ENCODE measurements at regions not wholly inside any gene's neighbourhood (a gene's known extent, or its start where the extent isn't known, plus 50 kb on each side); places are given as distances from the start of the nearest gene placed in this dataset.

DNA sequence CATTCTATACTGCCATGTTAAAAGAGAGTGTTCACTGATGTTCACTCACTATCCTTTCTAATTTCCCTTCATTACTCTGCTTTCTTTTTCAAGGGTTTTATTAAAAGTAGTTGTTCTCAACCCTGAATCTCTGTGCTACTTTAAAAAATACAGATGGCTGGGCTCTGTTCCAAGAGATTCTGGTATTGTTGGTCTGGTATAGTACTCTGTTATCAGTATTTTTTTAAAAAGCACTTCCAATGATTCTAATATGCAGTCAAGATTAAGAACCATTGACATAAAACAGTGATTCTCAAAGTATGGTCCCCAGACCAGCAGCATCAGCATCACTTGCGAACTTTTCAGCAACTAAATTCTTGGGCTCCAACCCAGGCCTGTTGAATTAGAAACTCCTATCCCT, 77.0 kb upstream of the STARD4 start:
- Histone ChIP-seq H3K36me3 (no peaks in the 10 kb centered on the region), H3K27ac (no peak overlapping the region)
- TF ChIP-seq, protein P1, sequence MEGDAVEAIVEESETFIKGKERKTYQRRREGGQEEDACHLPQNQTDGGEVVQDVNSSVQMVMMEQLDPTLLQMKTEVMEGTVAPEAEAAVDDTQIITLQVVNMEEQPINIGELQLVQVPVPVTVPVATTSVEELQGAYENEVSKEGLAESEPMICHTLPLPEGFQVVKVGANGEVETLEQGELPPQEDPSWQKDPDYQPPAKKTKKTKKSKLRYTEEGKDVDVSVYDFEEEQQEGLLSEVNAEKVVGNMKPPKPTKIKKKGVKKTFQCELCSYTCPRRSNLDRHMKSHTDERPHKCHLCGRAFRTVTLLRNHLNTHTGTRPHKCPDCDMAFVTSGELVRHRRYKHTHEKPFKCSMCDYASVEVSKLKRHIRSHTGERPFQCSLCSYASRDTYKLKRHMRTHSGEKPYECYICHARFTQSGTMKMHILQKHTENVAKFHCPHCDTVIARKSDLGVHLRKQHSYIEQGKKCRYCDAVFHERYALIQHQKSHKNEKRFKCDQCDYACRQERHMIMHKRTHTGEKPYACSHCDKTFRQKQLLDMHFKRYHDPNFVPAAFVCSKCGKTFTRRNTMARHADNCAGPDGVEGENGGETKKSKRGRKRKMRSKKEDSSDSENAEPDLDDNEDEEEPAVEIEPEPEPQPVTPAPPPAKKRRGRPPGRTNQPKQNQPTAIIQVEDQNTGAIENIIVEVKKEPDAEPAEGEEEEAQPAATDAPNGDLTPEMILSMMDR (IDR thresholded peaks at IDR 0.05; ENCODE audit: low read depth, low read length) = no peak

DNA sequence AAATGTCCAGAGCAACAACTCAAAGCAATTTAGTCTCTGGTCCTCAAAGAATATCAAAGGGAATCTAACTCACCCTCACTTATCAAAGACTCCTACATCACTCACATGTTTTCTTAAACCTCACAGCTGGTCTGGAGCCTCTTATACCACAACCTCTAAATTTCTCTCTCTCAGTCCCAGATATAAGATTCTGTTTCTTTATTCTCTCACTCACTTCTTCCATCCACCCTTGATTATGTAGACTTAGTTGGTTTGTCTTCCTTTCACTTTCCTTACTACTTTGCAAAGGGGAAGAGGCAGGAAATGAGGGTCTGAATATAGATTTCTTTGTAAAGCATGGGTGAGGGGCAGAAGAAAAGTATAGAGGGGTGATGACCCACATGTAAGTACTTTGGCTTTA, 75.4 kb upstream of the STARD4 start:
- H3K9me3 ChIP-seq (ENCODE audit: severe bottlenecking) = no peaks in the 10 kb centered on the region
- no peak for DNase-seq
- TF ChIP-seq, protein P1 (IDR thresholded peaks at IDR 0.05; ENCODE audit: low read depth, low read length) = no peak
- no peaks in the 10 kb centered on the region for H3K27me3 ChIP-seq (ENCODE audit: insufficient read depth, low read depth, severe bottlenecking)
- no peaks in the 10 kb centered on the region for H3K36me3 ChIP-seq
- H3K4me3 ChIP-seq (ENCODE audit: low read depth, low read length) = no peak overlapping the region
- H3K27ac ChIP-seq = no peak overlapping the region

More for the DNA sequence above, 77.0 kb upstream of the STARD4 start:
- Histone ChIP-seq H3K27me3 (ENCODE audit: insufficient read depth, low read depth, severe bottlenecking) (no peaks in the 10 kb centered on the region), H3K9me3 (ENCODE audit: severe bottlenecking) (no peaks in the 10 kb centered on the region), H3K4me3 (ENCODE audit: low read depth, low read length) (no peak overlapping the region)
- no peak for DNase-seq

DNA sequence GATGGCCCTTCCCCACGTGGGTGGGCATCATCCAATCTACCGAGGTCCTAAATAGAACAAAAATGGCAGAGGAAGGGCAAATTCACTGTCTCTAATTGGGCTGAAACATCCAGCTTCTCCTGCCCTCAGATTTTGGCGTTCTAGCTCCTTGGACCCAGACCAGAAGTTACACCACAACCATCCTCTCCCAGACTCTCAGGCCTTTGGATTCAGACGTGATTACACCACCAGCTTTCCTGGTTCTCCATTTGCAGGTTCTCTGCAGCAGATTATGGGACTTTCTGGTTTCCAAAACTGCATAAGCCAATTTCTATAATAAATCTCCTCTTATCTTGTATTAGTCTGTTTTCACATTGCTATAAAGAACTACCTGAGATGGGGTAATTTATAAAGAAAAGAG, 73.6 kb upstream of the STARD4 start:
- TF ChIP-seq, protein P1 (IDR thresholded peaks at IDR 0.05; ENCODE audit: low read depth, low read length) = no peak
- DNase-seq = no peak
- no peaks in the 10 kb centered on the region for H3K27me3 ChIP-seq (ENCODE audit: insufficient read depth, low read depth, severe bottlenecking)
- no peaks in the 10 kb centered on the region for H3K9me3 ChIP-seq (ENCODE audit: severe bottlenecking)
- no peak overlapping the region for H3K4me3 ChIP-seq (ENCODE audit: low read depth, low read length)
- no peaks in the 10 kb centered on the region for H3K36me3 ChIP-seq
- H3K27ac ChIP-seq = no peak overlapping the region

DNA sequence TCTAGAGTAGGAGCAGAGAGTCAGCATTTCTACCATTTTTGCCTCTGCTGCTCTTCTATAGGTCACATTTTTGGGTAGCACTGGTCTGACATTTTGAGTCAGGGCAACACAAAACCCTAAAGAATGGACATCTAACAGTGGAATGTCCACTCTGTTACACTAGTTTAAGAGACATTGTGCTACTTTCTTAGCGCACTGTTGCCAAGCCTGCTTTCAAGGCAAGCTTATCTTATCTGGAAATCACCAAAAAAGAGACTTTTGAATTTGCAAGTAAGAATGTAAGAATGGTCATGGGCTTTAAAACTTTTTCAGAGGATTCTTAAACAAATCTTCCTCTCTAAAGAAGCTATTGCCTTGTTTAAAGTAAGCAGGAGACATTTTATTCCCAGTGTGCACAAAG, 73.0 kb upstream of the STARD4 start:
- H3K9me3 ChIP-seq (ENCODE audit: severe bottlenecking) = no peaks in the 10 kb centered on the region
- no peak overlapping the region for H3K4me3 ChIP-seq (ENCODE audit: low read depth, low read length)
- H3K27me3 ChIP-seq (ENCODE audit: insufficient read depth, low read depth, severe bottlenecking) = no peaks in the 10 kb centered on the region
- H3K36me3 ChIP-seq = no peaks in the 10 kb centered on the region
- H3K27ac ChIP-seq = no peak overlapping the region
- TF ChIP-seq, protein P1 (IDR thresholded peaks at IDR 0.05; ENCODE audit: low read depth, low read length) = no peak
- no peak for DNase-seq

DNA sequence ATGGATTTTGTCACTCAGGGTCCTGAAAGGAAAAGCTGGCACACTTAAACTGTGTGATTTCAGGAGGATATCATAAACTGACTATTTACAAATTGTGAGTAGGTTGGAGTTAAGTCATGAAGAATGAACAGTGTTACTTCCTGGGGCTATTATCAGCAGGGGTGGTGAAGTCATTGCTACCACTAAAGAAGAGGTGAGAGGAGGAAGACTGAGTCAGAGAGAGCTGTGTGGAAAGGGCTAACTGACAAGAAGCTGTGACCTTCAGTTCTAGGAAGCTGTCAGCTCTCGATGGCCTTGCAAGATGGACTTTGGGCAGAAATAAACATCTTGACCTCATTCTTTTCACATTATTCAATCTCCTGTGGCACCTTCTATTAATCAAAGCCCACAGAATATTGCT, 72.3 kb upstream of the STARD4 start:
- H3K4me3 ChIP-seq (ENCODE audit: low read depth, low read length) = no peak overlapping the region
- no peak overlapping the region for H3K27ac ChIP-seq
- TF ChIP-seq, protein P1 (IDR thresholded peaks at IDR 0.05; ENCODE audit: low read depth, low read length) = no peak
- no peak for DNase-seq
- H3K27me3 ChIP-seq (ENCODE audit: insufficient read depth, low read depth, severe bottlenecking) = no peaks in the 10 kb centered on the region
- H3K9me3 ChIP-seq (ENCODE audit: severe bottlenecking) = no peaks in the 10 kb centered on the region
- no peaks in the 10 kb centered on the region for H3K36me3 ChIP-seq

DNA sequence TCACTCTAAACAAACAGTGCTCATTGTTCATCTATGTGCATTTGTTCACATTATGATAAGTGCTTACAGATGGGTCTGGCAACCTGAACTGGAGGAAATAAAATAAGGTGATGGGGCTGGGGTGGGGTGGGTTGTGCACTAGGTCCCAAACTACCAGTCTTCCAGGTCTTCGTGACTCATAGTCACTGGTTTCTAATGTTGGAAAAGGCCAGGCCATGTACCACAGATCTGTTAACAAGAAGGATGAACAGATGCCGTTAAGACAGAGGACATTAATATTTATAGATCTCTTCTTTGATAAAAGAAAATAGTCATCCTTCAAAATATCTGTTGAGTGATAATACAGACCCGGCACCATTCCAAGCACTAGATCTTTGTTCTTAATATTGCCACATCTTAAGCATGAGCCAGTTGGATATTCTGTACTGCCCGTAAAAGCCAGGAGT, 71.4 kb upstream of the STARD4 start:
- Histone ChIP-seq H3K4me3 (ENCODE audit: low read depth, low read length) (no peak overlapping the region), H3K9me3 (ENCODE audit: severe bottlenecking) (no peaks in the 10 kb centered on the region), H3K27me3 (ENCODE audit: insufficient read depth, low read depth, severe bottlenecking) (no peaks in the 10 kb centered on the region), H3K27ac (no peak overlapping the region), H3K36me3 (no peaks in the 10 kb centered on the region)
- no peak for DNase-seq
- TF ChIP-seq, protein P1 (IDR thresholded peaks at IDR 0.05; ENCODE audit: low read depth, low read length) = no peak
